Astrocyte (in vitro differentiated cells and primary cell): ENCODE measurements at regions not wholly inside any gene's neighbourhood (a gene's known extent, or its start where the extent isn't known, plus 50 kb on each side); places are given as distances from the start of the nearest gene placed in this dataset.

Experiments used
- CTCF ChIP-seq: IDR thresholded peaks from 2 replicates; pipeline ENCODE4 v1.5.1; 2011; ENCODE audit warnings: low read depth, mild to moderate bottlenecking, inconsistent platforms, low read length, moderate library complexity; ENCODE audit not compliant: insufficient read depth
- EZH2 ChIP-seq: IDR thresholded peaks from 2 replicates; pipeline ENCODE4 v1.6.1; 2012; ENCODE audit warnings: mild to moderate bottlenecking, low read length, inconsistent platforms; ENCODE audit not compliant: insufficient read depth

- no peak for TF ChIP-seq EZH2
- no peak for TF ChIP-seq CTCF
Measured at GRCh38 chr5:27742805-27743204, 704.4 kb upstream of the CDH9 start.
